ENCODE measurements at regions not wholly inside any gene's neighbourhood (a gene's known extent, or its start where the extent isn't known, plus 50 kb on each side); places are given as distances from the start of the nearest gene placed in this dataset.
"Not testable (repeated sequence)": the region's sequence is repeated elsewhere in the genome, so short reads cannot be mapped to it uniquely, and the experiment has no call there.

GRCh38 chr13:79847882-79848592 lies 367.1 kb downstream of the NDFIP2 start:
- Histone ChIP-seq H3K4me2 (ENCODE audit: low read depth, low read length, poor library complexity, severe bottlenecking) (no peak overlapping the region), H3F3A (ENCODE audit: insufficient read depth) (no peaks in the 10 kb centered on the region), H3K79me2 (ENCODE audit: insufficient read depth, low read length) (no peaks in the 10 kb centered on the region), H3K4me3 (ENCODE audit: insufficient read depth, low read length, poor library complexity, severe bottlenecking) (no peak overlapping the region), H3K9ac (ENCODE audit: low read length) (no peak overlapping the region), H3K9me2 (replicated peaks; ENCODE audit: insufficient read depth, low read length) (no peaks in the 10 kb centered on the region), H3K9me3 (ENCODE audit: insufficient read depth, low read length) (no peaks in the 10 kb centered on the region), H2AFZ (ENCODE audit: low read depth, low read length, severe bottlenecking) (no peak overlapping the region), H3K27me3 (ENCODE audit: low read length) (no peaks in the 10 kb centered on the region), H4K20me1 (ENCODE audit: low read depth, low read length) (no peaks in the 10 kb centered on the region), H3K36me3 (ENCODE audit: low read length) (no peaks in the 10 kb centered on the region), H3K27ac (ENCODE audit: low read depth, low read length) (no peak overlapping the region)
- TF ChIP-seq EZH2phosphoT487 (conservative IDR thresholded peaks at IDR 0.05; ENCODE audit: low read length): no peak
- no peak for TF ChIP-seq CTCF (IDR thresholded peaks at IDR 0.05; ENCODE audit: insufficient read depth, low read length, poor library complexity, severe bottlenecking)

- H3K9ac ChIP-seq (ENCODE audit: low read length): no peak overlapping the region
- H3K79me2 ChIP-seq (ENCODE audit: insufficient read depth, low read length): no peaks in the 10 kb centered on the region
- H3K9me3 ChIP-seq (ENCODE audit: insufficient read depth, low read length): no peaks in the 10 kb centered on the region
- no peaks in the 10 kb centered on the region for H3F3A ChIP-seq (ENCODE audit: insufficient read depth)
- H4K20me1 ChIP-seq (ENCODE audit: low read depth, low read length): no peaks in the 10 kb centered on the region
- no peaks in the 10 kb centered on the region for H3K9me2 ChIP-seq (replicated peaks; ENCODE audit: insufficient read depth, low read length)
- H2AFZ ChIP-seq (ENCODE audit: low read depth, low read length, severe bottlenecking): no peak overlapping the region
- H3K4me3 ChIP-seq (ENCODE audit: insufficient read depth, low read length, poor library complexity, severe bottlenecking): no peak overlapping the region
- H3K27me3 ChIP-seq (ENCODE audit: low read length): no peaks in the 10 kb centered on the region
- no peak overlapping the region for H3K27ac ChIP-seq (ENCODE audit: low read depth, low read length)
- H3K4me2 ChIP-seq (ENCODE audit: low read depth, low read length, poor library complexity, severe bottlenecking): no peak overlapping the region
- no peaks in the 10 kb centered on the region for H3K36me3 ChIP-seq (ENCODE audit: low read length)
- TF ChIP-seq CTCF (IDR thresholded peaks at IDR 0.05; ENCODE audit: insufficient read depth, low read length, poor library complexity, severe bottlenecking) (no peak), EZH2phosphoT487 (conservative IDR thresholded peaks at IDR 0.05; ENCODE audit: low read length) (no peak)
Observed at GRCh38 chr13:79846386-79846785, 365.4 kb downstream of the NDFIP2 start.

- Histone ChIP-seq H3K4me3 (ENCODE audit: insufficient read depth, low read length, poor library complexity, severe bottlenecking) (no peak overlapping the region), H3K9ac (ENCODE audit: low read length) (no peak overlapping the region), H3K9me2 (replicated peaks; ENCODE audit: insufficient read depth, low read length) (no peaks in the 10 kb centered on the region), H3F3A (ENCODE audit: insufficient read depth) (no peaks in the 10 kb centered on the region), H4K20me1 (ENCODE audit: low read depth, low read length) (no peaks in the 10 kb centered on the region), H3K9me3 (ENCODE audit: insufficient read depth, low read length) (no peaks in the 10 kb centered on the region), H3K27ac (ENCODE audit: low read depth, low read length) (no peak overlapping the region), H3K36me3 (ENCODE audit: low read length) (no peaks in the 10 kb centered on the region), H2AFZ (ENCODE audit: low read depth, low read length, severe bottlenecking) (no peak overlapping the region), H3K27me3 (ENCODE audit: low read length) (no peaks in the 10 kb centered on the region), H3K79me2 (ENCODE audit: insufficient read depth, low read length) (no peaks in the 10 kb centered on the region), H3K4me2 (ENCODE audit: low read depth, low read length, poor library complexity, severe bottlenecking) (no peak overlapping the region)
- TF ChIP-seq EZH2phosphoT487 (conservative IDR thresholded peaks at IDR 0.05; ENCODE audit: low read length) (no peak), CTCF (IDR thresholded peaks at IDR 0.05; ENCODE audit: insufficient read depth, low read length, poor library complexity, severe bottlenecking) (no peak)
Observed at GRCh38 chr13:79837741-79838450, 356.9 kb downstream of the NDFIP2 start.

- H4K20me1 ChIP-seq (ENCODE audit: low read depth, low read length); H3K4me2 ChIP-seq (ENCODE audit: low read depth, low read length, poor library complexity, severe bottlenecking); H3K4me3 ChIP-seq (ENCODE audit: insufficient read depth, low read length, poor library complexity, severe bottlenecking); H3K9me3 ChIP-seq (ENCODE audit: insufficient read depth, low read length); H3K36me3 ChIP-seq (ENCODE audit: low read length); H3K9ac ChIP-seq (ENCODE audit: low read length); H3K79me2 ChIP-seq (ENCODE audit: insufficient read depth, low read length); H3K9me2 ChIP-seq (replicated peaks; ENCODE audit: insufficient read depth, low read length); H3F3A ChIP-seq (ENCODE audit: insufficient read depth); H2AFZ ChIP-seq (ENCODE audit: low read depth, low read length, severe bottlenecking); H3K27me3 ChIP-seq (ENCODE audit: low read length); H3K27ac ChIP-seq (ENCODE audit: low read depth, low read length): not testable (repeated sequence)
Observed at GRCh38 chr13:79836121-79836520, 355.2 kb downstream of the NDFIP2 start.

Data from SU-DHL-6 (cell line).